NCI-H1694 (cell line): ENCODE measurements at regions not wholly inside any gene's neighbourhood (a gene's known extent, or its start where the extent isn't known, plus 50 kb on each side); places are given as distances from the start of the nearest gene placed in this dataset.
"Not testable (repeated sequence)": the region's sequence is repeated elsewhere in the genome, so short reads cannot be mapped to it uniquely, and the experiment has no call there.

Experiments
- DNase-seq: peaks from one replicate; lab custom pipeline; 2025; lab: John Stamatoyannopoulos, UW

GRCh38 chr2:225244933-225245332, 154.6 kb upstream of the NYAP2 start:
- DNase-seq: no peak

- DNase-seq: no peak
These were observed 162.7 kb upstream of the NYAP2 start for GRCh38 chr2:225236769-225237323.

GRCh38 chr2:225233234-225233633, 166.3 kb upstream of the NYAP2 start:
- DNase-seq: no peak

- no peak for DNase-seq
These were observed 167.6 kb upstream of the NYAP2 start for GRCh38 chr2:225231900-225232299.

- not testable (repeated sequence) for DNase-seq
These were observed 170.2 kb upstream of the NYAP2 start for GRCh38 chr2:225229346-225229745.

GRCh38 chr2:225226441-225226840, 173.1 kb upstream of the NYAP2 start:
- DNase-seq: no peak

- no peak for DNase-seq
These were observed 176.2 kb upstream of the NYAP2 start for GRCh38 chr2:225223301-225223700.

- DNase-seq: no peak
These were observed 165.2 kb upstream of the DOCK10 start for GRCh38 chr2:225207471-225207870.

- peak; percentile 55 for DNase-seq
These were observed 164.8 kb upstream of the DOCK10 start for GRCh38 chr2:225207043-225207442.

- DNase-seq: no peak
These were observed 154.3 kb upstream of the DOCK10 start for GRCh38 chr2:225196579-225196978.

- DNase-seq: no peak
These were observed 150.6 kb upstream of the DOCK10 start for GRCh38 chr2:225192869-225193268.

- DNase-seq: no peak
These were observed 148.7 kb upstream of the DOCK10 start for GRCh38 chr2:225190987-225191386.

- no peak for DNase-seq
These were observed 142.7 kb upstream of the DOCK10 start for GRCh38 chr2:225184948-225185347.

- no peak for DNase-seq
These were observed 139.9 kb upstream of the DOCK10 start for GRCh38 chr2:225182126-225182525.

GRCh38 chr2:225177098-225177497, 134.8 kb upstream of the DOCK10 start:
- peak; percentile 49 for DNase-seq

GRCh38 chr2:225173909-225174308, 131.6 kb upstream of the DOCK10 start:
- DNase-seq: peak; percentile 40

GRCh38 chr2:225171350-225171749, 129.1 kb upstream of the DOCK10 start:
- DNase-seq: no peak

GRCh38 chr2:225170162-225170561, 127.9 kb upstream of the DOCK10 start:
- no peak for DNase-seq

GRCh38 chr2:225169396-225169795, 127.1 kb upstream of the DOCK10 start:
- DNase-seq: no peak

- no peak for DNase-seq
These were observed 122.8 kb upstream of the DOCK10 start for GRCh38 chr2:225165052-225165451.

- DNase-seq: no peak
These were observed 122.3 kb upstream of the DOCK10 start for GRCh38 chr2:225164401-225165050.

- DNase-seq: no peak
These were observed 116.1 kb upstream of the DOCK10 start for GRCh38 chr2:225158360-225158759.

GRCh38 chr2:225156853-225157451, 114.7 kb upstream of the DOCK10 start:
- no peak for DNase-seq

- no peak for DNase-seq
These were observed 98.5 kb upstream of the DOCK10 start for GRCh38 chr2:225140723-225141122.
